Head of caudate nucleus (tissue), 42 donors: ENCODE measurements at regions not wholly inside any gene's neighbourhood (a gene's known extent, or its start where the extent isn't known, plus 50 kb on each side); places are given as distances from the start of the nearest gene placed in this dataset.
"Not testable (repeated sequence)": the region's sequence is repeated elsewhere in the genome, so short reads cannot be mapped to it uniquely, and the experiment has no call there.

Source experiments
- DNase-seq, 42 donors: peaks; one replicate each; pipeline versions ENCODE4 v3.0.0 to v3.0.0-alpha.2; 2020 to 2021; ENCODE audit warnings: mixed read lengths in 7 of 42
- intact Hi-C: fragments of 100-400 bp; cut with DNase I; formaldehyde crosslinking; loops from one replicate; pipeline ENCODE4 v1.15.0; 2022

DNA sequence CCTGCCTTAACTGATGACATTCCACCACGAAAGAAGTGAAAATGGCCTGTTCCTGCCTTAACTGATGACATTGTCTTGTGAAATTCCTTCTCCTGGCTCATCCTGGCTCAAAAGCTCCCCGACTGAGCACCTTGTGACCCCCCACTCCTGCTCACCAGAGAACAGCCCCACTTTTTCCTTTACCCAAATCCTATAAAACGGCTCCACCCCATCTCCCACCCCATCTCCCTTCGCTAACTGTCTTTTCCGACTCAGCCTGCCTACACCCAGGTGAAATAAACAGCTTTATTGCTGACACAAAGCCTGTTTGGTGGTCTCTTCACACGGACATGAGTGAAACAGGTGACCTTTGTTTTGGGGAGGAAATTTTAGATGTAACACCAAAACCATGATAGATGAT, 674.4 kb downstream of the TLE1 start:
- intact Hi-C loops, DNase-seq: not testable (repeated sequence)

- intact Hi-C loops, result not testable (repeated sequence)
- DNase-seq, result peak in 2 of 42 donors; percentile 4 to 5
These were observed 676.2 kb downstream of the TLE1 start for GRCh38 chr9:81013191-81013590.

DNA sequence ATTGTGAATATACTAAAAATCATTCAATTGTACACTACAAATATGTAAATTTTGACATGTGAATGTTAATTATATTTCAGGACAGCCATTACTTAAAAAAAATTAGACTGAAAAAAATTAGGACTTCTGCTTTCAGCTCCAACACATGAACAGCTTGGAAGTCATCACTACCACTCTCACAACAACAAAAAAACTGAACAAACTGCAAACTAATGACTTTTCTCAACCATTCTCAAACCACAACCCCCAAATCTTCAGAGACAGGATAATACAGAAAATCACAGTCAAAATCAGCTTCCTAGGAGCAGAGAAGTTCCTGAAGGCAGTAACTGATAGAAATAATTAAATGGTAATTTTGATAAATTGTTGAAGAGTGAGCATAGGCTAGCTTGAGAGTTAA, 686.4 kb downstream of the TLE1 start:
- intact Hi-C loops, result no loop called here
- no peak for DNase-seq

- intact Hi-C loops, result no loop called here
- DNase-seq, result no peak
These were observed 687.1 kb downstream of the TLE1 start for GRCh38 chr9:81002242-81002641.

DNA sequence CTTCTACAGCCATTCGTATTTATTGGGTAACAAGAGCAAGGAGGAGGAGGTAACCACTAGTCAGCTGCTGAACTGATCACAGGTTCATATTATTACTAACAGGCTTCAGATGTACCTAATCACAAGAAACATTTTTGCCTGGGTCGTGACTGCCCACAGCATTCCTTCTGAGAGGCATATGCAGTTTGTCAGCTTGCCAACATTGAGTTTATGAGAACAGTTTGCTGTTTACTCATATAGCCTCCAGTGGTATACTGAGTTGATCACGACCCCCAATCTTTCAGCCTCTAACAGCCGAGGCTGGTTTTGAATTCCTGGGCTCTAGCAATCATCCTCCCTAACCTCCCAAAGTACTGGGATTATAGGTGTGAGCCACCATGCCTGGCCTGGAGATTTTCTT, 693.6 kb downstream of the TLE1 start:
- DNase-seq, result no peak
- intact Hi-C loops, result no loop called here

DNA sequence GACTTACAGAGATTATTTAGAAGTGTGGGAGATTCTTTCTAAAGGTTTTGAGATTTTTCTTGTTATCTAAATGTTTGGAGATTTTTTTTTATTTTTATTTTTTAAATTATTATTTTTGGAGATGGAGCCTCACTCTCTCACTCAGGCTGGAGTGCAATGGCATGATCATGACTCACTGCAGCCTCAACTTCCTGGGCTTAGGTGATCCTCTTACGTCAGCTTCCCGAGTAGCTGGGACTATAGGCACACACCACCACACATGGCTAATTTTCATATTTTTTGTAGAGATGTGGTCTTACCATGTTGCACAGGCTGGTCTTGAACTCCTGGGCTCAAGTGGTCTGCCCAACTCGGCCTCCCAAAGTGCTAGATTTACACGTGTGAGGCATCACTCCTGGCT, 694.5 kb downstream of the TLE1 start:
- no peak for DNase-seq
- intact Hi-C loops, result no loop called here

DNA sequence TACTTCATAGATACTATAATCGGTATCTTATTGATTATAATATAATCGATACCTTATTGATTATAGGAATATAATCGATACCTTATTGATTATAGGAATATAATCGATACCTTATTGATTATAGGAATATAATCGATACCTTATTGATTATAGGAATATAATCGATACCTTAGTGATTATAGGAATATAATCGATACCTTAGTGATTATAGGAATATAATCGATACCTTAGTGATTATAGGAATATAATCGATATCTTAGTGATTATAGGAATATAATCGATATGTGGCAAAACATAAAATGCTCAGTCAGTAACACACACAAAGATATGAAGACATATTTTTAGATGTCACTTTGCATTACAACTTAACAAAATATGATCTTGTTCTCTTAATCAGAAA, 703.8 kb downstream of the TLE1 start:
- intact Hi-C loops, result not testable (repeated sequence)

GRCh38 chr9:80976403-80976802, 712.9 kb downstream of the TLE1 start:
- intact Hi-C loops, result no loop called here
- no peak for DNase-seq

More for the DNA sequence above, 703.8 kb downstream of the TLE1 start:
- DNase-seq, result not testable (repeated sequence)

DNA sequence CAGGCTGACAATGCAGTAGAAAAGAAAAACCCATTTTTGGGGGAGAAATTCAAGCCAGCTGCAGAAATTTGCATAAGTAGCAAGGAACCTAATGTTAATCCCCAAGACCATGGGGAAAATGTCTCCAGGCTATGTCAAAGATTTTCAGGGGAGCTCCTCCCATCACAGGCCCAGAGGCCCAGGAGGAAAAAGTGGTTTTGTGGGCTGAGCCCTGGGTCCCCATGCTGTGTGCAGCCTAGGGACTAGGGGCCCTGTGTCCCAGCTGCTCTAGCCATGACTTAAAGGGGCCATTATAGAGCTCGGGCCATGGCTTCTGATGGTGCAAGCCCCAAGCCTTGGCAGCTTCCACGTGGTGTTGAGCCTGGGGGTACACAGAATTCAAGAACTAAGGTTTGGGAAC, 719.0 kb downstream of the TLE1 start:
- intact Hi-C loops, result not testable (repeated sequence)

DNA sequence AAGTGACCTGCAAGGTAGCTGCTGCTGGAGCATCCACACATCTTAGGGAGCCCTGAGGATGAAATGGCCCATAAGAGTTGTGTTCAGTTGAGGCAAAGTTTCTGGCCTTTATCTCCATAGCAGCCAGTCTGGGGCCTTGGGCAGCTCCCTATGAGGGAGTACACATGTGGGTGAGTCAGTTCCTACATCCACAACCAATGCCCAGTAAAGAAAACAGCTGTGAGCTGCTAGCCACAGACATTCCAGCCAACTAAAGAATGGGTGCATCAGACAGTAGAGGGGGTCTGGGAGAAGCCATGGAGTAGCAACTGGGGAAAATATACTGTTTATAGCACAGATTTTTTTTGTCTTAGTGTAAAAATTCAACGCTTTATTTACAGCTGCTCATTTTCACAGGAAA, 720.7 kb downstream of the TLE1 start:
- intact Hi-C loops, result no loop called here
- DNase-seq, result no peak

More for the DNA sequence above, 719.0 kb downstream of the TLE1 start:
- DNase-seq, result not testable (repeated sequence)

- DNase-seq, result no peak
- intact Hi-C loops, result no loop called here
These were observed 724.4 kb downstream of the TLE1 start for GRCh38 chr9:80964914-80965313.

DNA sequence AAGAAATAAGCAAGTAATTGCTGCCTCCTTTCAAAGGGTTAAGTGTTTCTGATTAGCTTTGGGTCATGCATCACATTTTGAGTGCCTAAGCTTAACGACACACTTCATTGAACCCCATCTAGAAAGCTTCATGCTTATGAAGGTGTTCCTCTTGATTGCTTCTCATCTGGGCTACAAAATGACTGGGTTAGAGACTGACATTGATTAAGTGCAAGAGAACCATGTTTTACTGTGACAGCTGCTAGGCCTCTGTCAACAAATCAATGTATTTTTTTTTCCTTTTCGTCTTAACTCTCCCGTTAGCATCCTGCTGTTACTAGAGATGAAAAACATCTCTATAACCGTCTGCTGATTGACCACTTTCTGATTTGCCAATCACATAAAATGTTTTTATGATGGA, 725.0 kb downstream of the TLE1 start:
- intact Hi-C loops, result no loop called here
- no peak for DNase-seq

GRCh38 chr9:80957801-80958200, 731.5 kb downstream of the TLE1 start:
- intact Hi-C loops, result no loop called here
- no peak for DNase-seq

DNA sequence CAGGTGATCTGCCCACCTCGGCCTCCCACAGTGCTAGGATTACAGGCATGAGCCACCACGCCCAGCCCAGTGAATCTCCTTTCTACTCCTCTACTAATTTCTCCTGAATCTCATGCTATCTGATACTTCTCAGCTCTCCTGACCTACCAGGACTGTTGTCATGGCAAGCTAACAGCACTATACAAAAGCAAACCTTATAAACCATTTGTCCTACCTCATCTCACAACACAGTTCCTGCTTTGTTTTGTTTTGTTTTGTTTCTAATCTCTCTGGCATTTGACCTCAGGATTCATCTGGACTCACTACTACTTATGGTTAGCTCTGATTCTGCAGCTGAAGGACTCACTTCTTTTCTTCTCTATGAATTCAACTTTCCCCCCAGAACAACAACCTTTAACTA, 734.8 kb downstream of the TLE1 start:
- intact Hi-C loops, result no loop called here
- DNase-seq, result no peak

DNA sequence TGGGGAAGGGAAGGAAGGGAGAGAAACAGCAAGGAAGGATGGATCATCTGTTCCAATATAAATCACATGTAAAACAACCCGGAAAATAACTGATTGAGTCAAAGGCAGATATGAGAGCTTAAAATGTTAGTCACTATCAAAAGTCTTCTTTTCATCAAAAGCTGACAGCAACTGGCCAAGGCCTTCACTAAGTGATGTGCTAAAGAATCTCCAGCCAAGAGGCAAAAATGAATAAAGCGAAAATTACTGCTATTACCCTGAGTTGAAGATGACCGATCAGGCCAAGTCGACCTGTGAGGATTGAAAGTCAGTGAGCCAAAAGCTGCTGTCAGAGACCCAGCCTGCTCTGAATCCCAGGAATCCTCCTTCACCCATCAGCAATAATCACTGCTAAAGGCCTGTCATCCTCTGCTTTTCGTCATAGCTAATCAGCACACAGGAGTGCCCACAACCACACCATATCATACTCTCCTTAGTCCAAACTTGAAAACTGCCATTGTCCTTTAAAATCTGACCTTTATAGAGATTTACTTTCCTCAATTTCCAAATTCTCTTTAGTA, 736.9 kb downstream of the TLE1 start:
- DNase-seq, result no peak
- intact Hi-C loops, result no loop called here

- DNase-seq, result no peak
- intact Hi-C loops, result no loop called here
These were observed 737.7 kb downstream of the TLE1 start for GRCh38 chr9:80951675-80952074.

- DNase-seq, result no peak
- intact Hi-C loops, result no loop called here
These were observed 740.5 kb downstream of the TLE1 start for GRCh38 chr9:80948876-80949275.

DNA sequence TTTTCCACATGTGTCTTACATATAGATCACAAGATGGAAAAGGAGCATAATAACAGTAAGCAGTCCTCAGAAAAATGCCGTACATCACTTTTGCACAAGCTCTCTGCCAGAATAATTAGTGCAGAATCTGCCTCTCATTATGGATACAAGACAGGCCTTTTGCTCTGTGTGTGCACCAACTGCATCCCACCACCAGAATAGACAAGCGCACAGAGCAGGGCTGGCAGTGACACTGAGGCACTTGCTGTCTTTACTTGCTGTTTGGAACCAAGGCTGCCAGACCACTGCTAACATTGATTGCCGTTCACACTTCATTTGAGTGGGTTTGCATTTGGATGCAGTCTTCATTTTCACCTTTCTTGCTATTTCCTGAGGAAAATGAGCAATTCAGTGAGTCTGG, 741.3 kb downstream of the TLE1 start:
- peak in 4 of 42 donors; percentile 5 to 16 (median 8) for DNase-seq
- intact Hi-C loops, result no loop called here

- DNase-seq, result no peak
These were observed 742.7 kb downstream of the TLE1 start for GRCh38 chr9:80946496-80947170.

GRCh38 chr9:80945436-80945835, 743.9 kb downstream of the TLE1 start:
- DNase-seq, result no peak
- intact Hi-C loops, result no loop called here

More at GRCh38 chr9:80946496-80947170, 742.7 kb downstream of the TLE1 start:
- intact Hi-C loops, result no loop called here

DNA sequence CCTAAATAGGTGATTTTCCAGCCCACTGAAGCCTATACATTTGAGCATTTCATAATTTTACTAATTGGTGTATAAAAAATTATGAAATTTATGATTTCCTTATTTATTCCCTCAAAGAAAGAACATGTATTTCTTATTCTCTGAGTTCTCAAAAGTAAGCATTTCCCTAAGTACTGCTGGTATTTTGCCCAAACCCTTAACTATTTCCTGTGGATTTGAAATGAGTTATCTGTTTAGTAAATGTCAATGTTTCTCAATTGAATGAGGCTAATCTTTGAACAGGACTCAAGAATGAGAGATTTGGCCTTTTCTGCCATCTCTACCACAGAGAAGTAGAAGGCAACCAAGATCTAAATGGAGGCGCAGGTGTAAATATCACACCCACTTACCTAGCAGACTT, 751.7 kb downstream of the TLE1 start:
- intact Hi-C loops, result no loop called here
- DNase-seq, result no peak
